TTC549 (cell line): ENCODE measurements at regions not wholly inside any gene's neighbourhood (a gene's known extent, or its start where the extent isn't known, plus 50 kb on each side); places are given as distances from the start of the nearest gene placed in this dataset.

ENCODE experiments used
- FAIRE-seq: peaks from 2 replicates; lab custom pipeline; 2012; peaks lifted over from hg19 to GRCh38; lab: Jason Lieb, UNC

GRCh38 chr5:166430491-166431319 is 1860.7 kb upstream of the WWC1 start:
- FAIRE-seq: no peak

- no peak for FAIRE-seq
Measured at GRCh38 chr5:166431456-166431855, 1860.0 kb upstream of the WWC1 start.

GRCh38 chr5:166433679-166434078 is 1857.8 kb upstream of the WWC1 start:
- FAIRE-seq: no peak

- FAIRE-seq: no peak
Measured at GRCh38 chr5:166436872-166437271, 1854.6 kb upstream of the WWC1 start.

GRCh38 chr5:166486348-166486747 is 1805.1 kb upstream of the WWC1 start:
- no peak for FAIRE-seq

GRCh38 chr5:166488560-166488959 is 1802.9 kb upstream of the WWC1 start:
- FAIRE-seq: no peak

GRCh38 chr5:166493040-166493439 is 1798.4 kb upstream of the WWC1 start:
- FAIRE-seq: no peak

GRCh38 chr5:166493612-166494011 is 1797.8 kb upstream of the WWC1 start:
- FAIRE-seq: no peak

GRCh38 chr5:166497496-166498104 is 1793.8 kb upstream of the WWC1 start:
- FAIRE-seq: no peak

GRCh38 chr5:166499447-166500240 is 1791.8 kb upstream of the WWC1 start:
- no peak for FAIRE-seq

GRCh38 chr5:166503506-166503905 is 1787.9 kb upstream of the WWC1 start:
- no peak for FAIRE-seq

GRCh38 chr5:166505067-166505466 is 1786.4 kb upstream of the WWC1 start:
- no peak for FAIRE-seq

GRCh38 chr5:166505544-166505943 is 1785.9 kb upstream of the WWC1 start:
- no peak for FAIRE-seq

GRCh38 chr5:166507810-166508425 is 1783.5 kb upstream of the WWC1 start:
- FAIRE-seq: no peak

GRCh38 chr5:166509085-166509484 is 1782.4 kb upstream of the WWC1 start:
- no peak for FAIRE-seq

GRCh38 chr5:166517976-166518375 is 1773.5 kb upstream of the WWC1 start:
- no peak for FAIRE-seq

- FAIRE-seq: no peak
Measured at GRCh38 chr5:166523206-166523605, 1768.2 kb upstream of the WWC1 start.

GRCh38 chr5:166529200-166529599 is 1762.2 kb upstream of the WWC1 start:
- no peak for FAIRE-seq

- no peak for FAIRE-seq
Measured at GRCh38 chr5:166532456-166533220, 1758.8 kb upstream of the WWC1 start.

GRCh38 chr5:166535641-166536040 is 1755.8 kb upstream of the WWC1 start:
- FAIRE-seq: no peak

- no peak for FAIRE-seq
Measured at GRCh38 chr5:166540156-166540555, 1751.3 kb upstream of the WWC1 start.

GRCh38 chr5:166551384-166551783 is 1740.1 kb upstream of the WWC1 start:
- FAIRE-seq: no peak
